ENCODE measurements at regions not wholly inside any gene's neighbourhood (a gene's known extent, or its start where the extent isn't known, plus 50 kb on each side); places are given as distances from the start of the nearest gene placed in this dataset.

- Mint-ChIP-seq H3K9me3 (no peaks in the 10 kb centered on the region), H3K27ac (no peak overlapping the region), H3K36me3 (peaks cover 3% of the 10 kb centered on the region), H3K27me3 (no peaks in the 10 kb centered on the region), H3K4me1 (ENCODE audit: unreplicated experiment) (peaks cover 14% of the 10 kb centered on the region), H3K4me3 (no peak overlapping the region)
- TF ChIP-seq CTCF (conservative IDR thresholded peaks at IDR 0.05): no peak
- no peak for DNase-seq (ENCODE audit: extremely low spot score, unreplicated experiment)
These were observed 58.0 kb upstream of the PGRMC2 start for GRCh38 chr4:128345650-128346049.

- no peak for DNase-seq (ENCODE audit: extremely low spot score, unreplicated experiment)
- H3K27ac Mint-ChIP-seq: no peak overlapping the region
- H3K27me3 Mint-ChIP-seq: no peaks in the 10 kb centered on the region
- no peak overlapping the region for H3K4me3 Mint-ChIP-seq
- peaks cover 5% of the 10 kb centered on the region for H3K9me3 Mint-ChIP-seq
- H3K4me1 Mint-ChIP-seq (ENCODE audit: unreplicated experiment): peaks cover 4% of the 10 kb centered on the region
- no peak for TF ChIP-seq CTCF (conservative IDR thresholded peaks at IDR 0.05)
- peaks cover 3% of the 10 kb centered on the region for H3K36me3 Mint-ChIP-seq
These were observed 55.1 kb upstream of the PGRMC2 start for GRCh38 chr4:128342762-128343161.

- H3K36me3 Mint-ChIP-seq: peaks cover 3% of the 10 kb centered on the region
- H3K9me3 Mint-ChIP-seq: peaks cover 5% of the 10 kb centered on the region
- no peaks in the 10 kb centered on the region for H3K4me1 Mint-ChIP-seq (ENCODE audit: unreplicated experiment)
- no peak for DNase-seq (ENCODE audit: extremely low spot score, unreplicated experiment)
- H3K4me3 Mint-ChIP-seq: no peak overlapping the region
- peak; percentile 47 for TF ChIP-seq CTCF (conservative IDR thresholded peaks at IDR 0.05)
- H3K27me3 Mint-ChIP-seq: no peaks in the 10 kb centered on the region
- H3K27ac Mint-ChIP-seq: no peak overlapping the region
These were observed 54.0 kb upstream of the PGRMC2 start for GRCh38 chr4:128341634-128342033.

GRCh38 chr4:128338634-128339355 is 51.2 kb upstream of the PGRMC2 start:
- no peak overlapping the region for H3K27ac Mint-ChIP-seq
- DNase-seq (ENCODE audit: extremely low spot score, unreplicated experiment): no peak
- TF ChIP-seq CTCF (conservative IDR thresholded peaks at IDR 0.05): no peak
- H3K36me3 Mint-ChIP-seq: no peaks in the 10 kb centered on the region
- no peaks in the 10 kb centered on the region for H3K27me3 Mint-ChIP-seq
- no peak overlapping the region for H3K4me3 Mint-ChIP-seq
- H3K9me3 Mint-ChIP-seq: peaks cover 5% of the 10 kb centered on the region
- H3K4me1 Mint-ChIP-seq (ENCODE audit: unreplicated experiment): no peaks in the 10 kb centered on the region

- H3K36me3 Mint-ChIP-seq: no peaks in the 10 kb centered on the region
- DNase-seq (ENCODE audit: extremely low spot score, unreplicated experiment): no peak
- H3K27ac Mint-ChIP-seq: no peak overlapping the region
- no peaks in the 10 kb centered on the region for H3K27me3 Mint-ChIP-seq
- TF ChIP-seq CTCF (conservative IDR thresholded peaks at IDR 0.05): no peak
- peaks cover 5% of the 10 kb centered on the region for H3K9me3 Mint-ChIP-seq
- no peaks in the 10 kb centered on the region for H3K4me1 Mint-ChIP-seq (ENCODE audit: unreplicated experiment)
- no peak overlapping the region for H3K4me3 Mint-ChIP-seq
These were observed 50.2 kb upstream of the PGRMC2 start for GRCh38 chr4:128337863-128338262.

Measured in type B pancreatic cell (in vitro differentiated cells).